DOHH2 (cell line): ENCODE measurements at regions not wholly inside any gene's neighbourhood (a gene's known extent, or its start where the extent isn't known, plus 50 kb on each side); places are given as distances from the start of the nearest gene placed in this dataset.

Experiments
- H3F3A ChIP-seq: fragments of 200-600 bp; sonication (generic), shearing (Covaris generic); 2 replicates; pipeline ENCODE4 v1.6.0; 2016; ENCODE audit warnings: antibody characterized with exemption, mild to moderate bottlenecking; ENCODE audit not compliant: control insufficient read depth, insufficient read depth
- H3K27ac ChIP-seq: fragments of 200-600 bp; sonication (generic); 2 replicates; pipeline ENCODE4 v1.5.1; 2014; ENCODE audit warnings: low read depth, mild to moderate bottlenecking, low read length, moderate library complexity
- H3K27me3 ChIP-seq: fragments of 200-600 bp; sonication (generic); 2 replicates; pipeline ENCODE4 v1.6.1; 2014; ENCODE audit warnings: mild to moderate bottlenecking, low read length, mixed read lengths; ENCODE audit not compliant: control insufficient read depth
- H3K36me3 ChIP-seq: fragments of 200-600 bp; sonication (generic); 2 replicates; pipeline ENCODE4 v1.6.1; 2014; ENCODE audit warnings: mild to moderate bottlenecking, low read length, moderate library complexity, mixed read lengths; ENCODE audit not compliant: control insufficient read depth
- H3K4me1 ChIP-seq: fragments of 200-600 bp; sonication (generic); 2 replicates; pipeline ENCODE4 v1.6.1; 2014; ENCODE audit warnings: mild to moderate bottlenecking, low read length, mixed read lengths; ENCODE audit not compliant: control insufficient read depth
- H3K4me2 ChIP-seq: fragments of 200-600 bp; sonication (generic); 2 replicates; pipeline ENCODE4 v1.6.0; 2014; ENCODE audit warnings: mild to moderate bottlenecking, low read length, moderate library complexity
- H3K4me3 ChIP-seq: fragments of 200-600 bp; sonication (generic); 2 replicates; pipeline ENCODE4 v1.5.1; 2014; ENCODE audit warnings: mild to moderate bottlenecking, low read length, mixed read lengths
- H3K79me2 ChIP-seq: fragments of 200-600 bp; sonication (generic); 2 replicates; pipeline ENCODE4 v1.6.1; 2014; ENCODE audit warnings: mild to moderate bottlenecking, low read length, mixed read lengths; ENCODE audit not compliant: control insufficient read depth
- H3K9me2 ChIP-seq: fragments of 200-600 bp; sonication (generic); replicated peaks from 2 replicates; pipeline ENCODE4 v1.6.1; 2014; ENCODE audit warnings: mild to moderate bottlenecking, low read length, mixed read lengths; ENCODE audit not compliant: control insufficient read depth
- H3K9me3 ChIP-seq: fragments of 200-600 bp; sonication (generic); 2 replicates; pipeline ENCODE4 v1.6.1; 2014; ENCODE audit warnings: antibody characterized with exemption, low read length, mixed read lengths; ENCODE audit not compliant: control insufficient read depth, insufficient read depth
- H4K20me1 ChIP-seq: fragments of 200-600 bp; sonication (generic); 2 replicates; pipeline ENCODE4 v1.6.0; 2014; ENCODE audit warnings: low read depth, mild to moderate bottlenecking, antibody characterized with exemption, low read length, moderate library complexity; ENCODE audit not compliant: control insufficient read depth, insufficient read depth
- EZH2phosphoT487 ChIP-seq: fragments of 200-600 bp; sonication (generic); IDR thresholded peaks from 2 replicates; pipeline ENCODE4 v1.6.1; 2017; ENCODE audit warnings: borderline replicate concordance, mild to moderate bottlenecking, antibody characterized with exemption, low read length, moderate library complexity, mixed read lengths
- TF ChIP-seq, protein P1 (sequence below): fragments of 200-600 bp; sonication (generic); IDR thresholded peaks from one replicate; pipeline ENCODE4 v1.5.1; 2014; ENCODE audit warnings: antibody characterized with exemption, mild to moderate bottlenecking, low read depth, low read length; ENCODE audit not compliant: poor library complexity, severe bottlenecking

DNA sequence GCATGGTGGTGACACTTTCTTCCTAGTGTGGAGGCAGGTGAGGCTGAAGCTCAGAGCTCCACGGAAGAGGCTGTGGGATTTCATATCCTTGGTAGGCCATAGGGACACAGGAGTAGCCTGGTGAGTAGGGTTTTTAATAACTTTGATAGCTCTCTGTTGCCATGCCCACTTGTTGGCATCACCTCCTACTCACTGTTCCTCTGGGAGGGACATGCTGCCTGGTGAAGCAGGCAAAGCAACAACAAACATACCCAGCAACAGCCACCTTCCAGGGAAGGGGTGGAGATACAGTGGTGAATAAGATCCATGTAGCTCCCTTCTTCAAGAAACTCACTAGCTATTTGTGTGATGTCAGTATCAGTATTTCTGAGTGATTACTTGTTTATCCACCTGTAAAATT, 285.4 kb downstream of the CLIC5 start:
- H4K20me1 ChIP-seq, result no peaks in the 10 kb centered on the region
- no peaks in the 10 kb centered on the region for H3K79me2 ChIP-seq
- H3K27me3 ChIP-seq, result peaks cover 5% of the 10 kb centered on the region; the same call in 1 of the 2 replicates
- H3K27ac ChIP-seq, result no peak overlapping the region
- TF ChIP-seq, protein P1, sequence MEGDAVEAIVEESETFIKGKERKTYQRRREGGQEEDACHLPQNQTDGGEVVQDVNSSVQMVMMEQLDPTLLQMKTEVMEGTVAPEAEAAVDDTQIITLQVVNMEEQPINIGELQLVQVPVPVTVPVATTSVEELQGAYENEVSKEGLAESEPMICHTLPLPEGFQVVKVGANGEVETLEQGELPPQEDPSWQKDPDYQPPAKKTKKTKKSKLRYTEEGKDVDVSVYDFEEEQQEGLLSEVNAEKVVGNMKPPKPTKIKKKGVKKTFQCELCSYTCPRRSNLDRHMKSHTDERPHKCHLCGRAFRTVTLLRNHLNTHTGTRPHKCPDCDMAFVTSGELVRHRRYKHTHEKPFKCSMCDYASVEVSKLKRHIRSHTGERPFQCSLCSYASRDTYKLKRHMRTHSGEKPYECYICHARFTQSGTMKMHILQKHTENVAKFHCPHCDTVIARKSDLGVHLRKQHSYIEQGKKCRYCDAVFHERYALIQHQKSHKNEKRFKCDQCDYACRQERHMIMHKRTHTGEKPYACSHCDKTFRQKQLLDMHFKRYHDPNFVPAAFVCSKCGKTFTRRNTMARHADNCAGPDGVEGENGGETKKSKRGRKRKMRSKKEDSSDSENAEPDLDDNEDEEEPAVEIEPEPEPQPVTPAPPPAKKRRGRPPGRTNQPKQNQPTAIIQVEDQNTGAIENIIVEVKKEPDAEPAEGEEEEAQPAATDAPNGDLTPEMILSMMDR, result no peak
- TF ChIP-seq EZH2phosphoT487, result no peak
- no peak overlapping the region for H3K4me2 ChIP-seq
- H3K9me3 ChIP-seq, result no peaks in the 10 kb centered on the region
- H3K4me1 ChIP-seq, result no peaks in the 10 kb centered on the region
- no peaks in the 10 kb centered on the region for H3K36me3 ChIP-seq
- no peaks in the 10 kb centered on the region for H3K9me2 ChIP-seq
- no peak overlapping the region for H3K4me3 ChIP-seq
- no peaks in the 10 kb centered on the region for H3F3A ChIP-seq

DNA sequence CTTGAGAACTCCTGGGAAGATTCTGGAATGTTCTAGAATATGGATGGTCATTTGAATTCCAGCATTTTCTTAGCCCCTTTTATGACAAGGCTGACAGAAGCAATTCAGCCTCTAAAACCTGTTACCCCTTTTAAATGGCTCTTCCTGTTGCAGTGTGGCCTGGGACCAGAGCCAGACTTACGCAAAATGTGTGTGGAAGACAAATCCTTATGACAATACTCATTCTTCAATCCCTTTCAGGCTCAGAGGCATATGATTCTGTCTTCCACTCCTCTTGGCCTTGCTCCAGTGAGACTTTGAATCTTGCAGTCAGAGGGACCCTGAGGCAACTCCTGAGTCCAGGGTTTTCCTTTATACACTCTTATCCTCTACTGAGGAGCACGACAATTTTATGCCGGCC, 287.0 kb downstream of the CLIC5 start:
- Histone ChIP-seq H3K36me3 (no peaks in the 10 kb centered on the region), H3K9me3 (no peaks in the 10 kb centered on the region)

DNA sequence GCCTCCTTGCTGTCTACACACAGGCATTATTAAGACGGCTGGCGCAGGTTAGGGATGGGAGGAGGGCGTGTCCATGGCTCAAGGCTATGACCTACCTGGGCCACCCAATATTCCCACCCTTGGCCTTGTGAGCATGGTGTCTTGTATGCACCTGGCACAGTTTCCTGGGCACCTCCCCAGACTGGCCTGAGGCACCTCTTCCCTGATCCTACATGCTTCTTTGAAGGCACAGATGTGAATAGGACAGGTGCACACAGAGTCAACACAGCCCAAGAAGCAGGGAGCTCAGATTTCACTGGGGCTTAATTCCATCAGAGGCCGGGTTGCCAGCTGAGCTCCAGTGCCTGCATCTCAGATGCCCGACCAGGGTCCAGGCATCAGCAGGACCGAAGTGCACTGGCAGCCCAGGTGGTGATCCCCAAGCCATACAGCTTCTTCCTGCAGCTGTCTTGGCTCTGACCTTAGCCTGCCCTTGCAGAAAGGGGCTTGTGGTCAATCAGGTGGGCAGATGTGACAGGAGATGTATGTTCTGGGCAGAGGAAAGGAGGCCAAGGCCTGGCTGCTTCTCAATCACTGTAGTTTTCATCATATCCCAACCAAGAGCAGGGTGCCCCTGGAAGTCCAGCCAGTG, 287.7 kb downstream of the CLIC5 start:
- H4K20me1 ChIP-seq, result no peaks in the 10 kb centered on the region
- no peaks in the 10 kb centered on the region for H3K9me2 ChIP-seq
- H3K4me2 ChIP-seq, result no peak overlapping the region
- no peaks in the 10 kb centered on the region for H3K27me3 ChIP-seq
- H3K79me2 ChIP-seq, result no peaks in the 10 kb centered on the region
- H3K4me1 ChIP-seq, result no peaks in the 10 kb centered on the region
- H3K27ac ChIP-seq, result no peak overlapping the region
- H3K36me3 ChIP-seq, result no peaks in the 10 kb centered on the region
- TF ChIP-seq EZH2phosphoT487, result no peak
- TF ChIP-seq, protein P1, result no peak
- H3K4me3 ChIP-seq, result no peak overlapping the region
- no peaks in the 10 kb centered on the region for H3F3A ChIP-seq
- no peaks in the 10 kb centered on the region for H3K9me3 ChIP-seq

More for the DNA sequence above, 287.0 kb downstream of the CLIC5 start:
- TF ChIP-seq EZH2phosphoT487, result no peak
- TF ChIP-seq, protein P1, result no peak
- H3K4me1 ChIP-seq, result no peaks in the 10 kb centered on the region
- H3K9me2 ChIP-seq, result no peaks in the 10 kb centered on the region
- no peak overlapping the region for H3K4me2 ChIP-seq
- H3F3A ChIP-seq, result no peaks in the 10 kb centered on the region
- H4K20me1 ChIP-seq, result no peaks in the 10 kb centered on the region
- H3K79me2 ChIP-seq, result no peaks in the 10 kb centered on the region
- no peak overlapping the region for H3K4me3 ChIP-seq
- H3K27ac ChIP-seq, result no peak overlapping the region
- no peaks in the 10 kb centered on the region for H3K27me3 ChIP-seq
